BJ (cell line): ENCODE measurements at regions not wholly inside any gene's neighbourhood (a gene's known extent, or its start where the extent isn't known, plus 50 kb on each side); places are given as distances from the start of the nearest gene placed in this dataset.

Source experiments
- CTCF ChIA-PET: fragments of 350-600 bp; formaldehyde crosslinking; extraction: SDS; loops from one replicate; lab custom pipeline; 2021; ENCODE audit warnings: antibody characterized with exemption, inconsistent platforms; lab: Yijun Ruan, JAX
- POLR2A ChIA-PET: fragments of 300-600 bp; sonication (Branson Sonifier 250); formaldehyde crosslinking; extraction: SDS; loops from one replicate; lab custom pipeline; 2021; ENCODE audit warnings: antibody characterized with exemption; lab: Charles Lee
- DNase-seq: peaks from one replicate; pipeline ENCODE4 v3.0.0-alpha.2; 2011; ENCODE audit warnings: low read depth
- H3K27me3 ChIP-seq: 2 replicates; pipeline ENCODE4 v1.6.0; 2011; ENCODE audit warnings: low read length; ENCODE audit not compliant: control insufficient read depth, insufficient read depth
- H3K36me3 ChIP-seq: 2 replicates; pipeline ENCODE4 v1.5.1; 2011; ENCODE audit warnings: low read length; ENCODE audit not compliant: control insufficient read depth, insufficient read depth
- H3K4me3 ChIP-seq: 2 replicates; pipeline ENCODE4 v1.5.1; 2011; ENCODE audit warnings: low read depth, mild to moderate bottlenecking, control low read depth, low read length
- CTCF ChIP-seq: IDR thresholded peaks from 2 replicates; pipeline ENCODE4 v1.5.1; 2011; ENCODE audit warnings: low read depth, mild to moderate bottlenecking, control low read depth, inconsistent platforms, low read length, moderate library complexity; ENCODE audit not compliant: insufficient read depth

- no peak for DNase-seq
Observed at GRCh38 chr13:62483774-62484173, 1068.1 kb upstream of the PCDH20 start.

GRCh38 chr13:62482351-62482750 is 1066.7 kb upstream of the PCDH20 start:
- ChIA-PET CTCF (no interaction called here), POLR2A (no interaction called here)

More at GRCh38 chr13:62483774-62484173, 1068.1 kb upstream of the PCDH20 start:
- Histone ChIP-seq H3K27me3 (no peaks in the 10 kb centered on the region), H3K4me3 (no peak overlapping the region), H3K36me3 (no peaks in the 10 kb centered on the region)
- CTCF ChIA-PET, result no interaction called here
- TF ChIP-seq CTCF, result no peak
- POLR2A ChIA-PET, result no interaction called here

GRCh38 chr13:62473944-62474237 is 1058.2 kb upstream of the PCDH20 start:
- POLR2A ChIA-PET, result no interaction called here
- TF ChIP-seq CTCF, result no peak
- Histone ChIP-seq H3K4me3 (no peak overlapping the region), H3K36me3 (no peaks in the 10 kb centered on the region), H3K27me3 (no peaks in the 10 kb centered on the region)
- no peak for DNase-seq
- CTCF ChIA-PET, result no interaction called here

More at GRCh38 chr13:62482351-62482750, 1066.7 kb upstream of the PCDH20 start:
- Histone ChIP-seq H3K4me3 (no peak overlapping the region), H3K27me3 (no peaks in the 10 kb centered on the region), H3K36me3 (no peaks in the 10 kb centered on the region)
- no peak for TF ChIP-seq CTCF
- DNase-seq, result no peak

GRCh38 chr13:62473190-62473943 is 1057.7 kb upstream of the PCDH20 start:
- CTCF ChIA-PET, result no interaction called here
- DNase-seq, result no peak
- TF ChIP-seq CTCF, result no peak
- no peak overlapping the region for H3K4me3 ChIP-seq
- H3K27me3 ChIP-seq, result no peaks in the 10 kb centered on the region
- POLR2A ChIA-PET, result no interaction called here
- H3K36me3 ChIP-seq, result no peaks in the 10 kb centered on the region

GRCh38 chr13:62453761-62454160 is 1038.1 kb upstream of the PCDH20 start:
- ChIA-PET POLR2A (no interaction called here), CTCF (no interaction called here)
- Histone ChIP-seq H3K36me3 (no peaks in the 10 kb centered on the region), H3K4me3 (no peak overlapping the region), H3K27me3 (no peaks in the 10 kb centered on the region)
- no peak for DNase-seq
- TF ChIP-seq CTCF, result no peak
